H9 (cell line): ENCODE measurements at regions not wholly inside any gene's neighbourhood (a gene's known extent, or its start where the extent isn't known, plus 50 kb on each side); places are given as distances from the start of the nearest gene placed in this dataset.

ENCODE experiments used
- DNase-seq: peaks from one replicate; pipeline ENCODE4 v3.0.0-alpha.2; 2017
- H2AFZ ChIP-seq: one replicate; pipeline ENCODE4 v1.6.1; 2013; ENCODE audit warnings: mild to moderate bottlenecking, low read length, control low read depth, moderate library complexity
- H2AK5ac ChIP-seq: 2 replicates; pipeline ENCODE4 v1.6.1; 2013; ENCODE audit warnings: low read length, control low read depth, mixed read lengths; ENCODE audit not compliant: insufficient read length
- H2BK120ac ChIP-seq: one replicate; pipeline ENCODE4 v1.6.1; 2013; ENCODE audit warnings: low read depth, mild to moderate bottlenecking, low read length, control low read depth, inconsistent platforms; ENCODE audit not compliant: poor library complexity, severe bottlenecking
- H2BK12ac ChIP-seq: 2 replicates; pipeline ENCODE4 v1.6.1; 2013; ENCODE audit warnings: low read length, control low read depth, mixed read lengths, low read depth; ENCODE audit not compliant: insufficient read length
- H2BK15ac ChIP-seq: 2 replicates; pipeline ENCODE4 v1.6.1; 2013; ENCODE audit warnings: low read depth, low read length, control low read depth
- H2BK20ac ChIP-seq: one replicate; pipeline ENCODE4 v1.6.1; 2013; ENCODE audit warnings: low read depth, mild to moderate bottlenecking, low read length, control low read depth, inconsistent platforms; ENCODE audit not compliant: poor library complexity, severe bottlenecking
- H2BK5ac ChIP-seq: 2 replicates; pipeline ENCODE4 v1.6.1; 2013; ENCODE audit warnings: low read length, control low read depth, mixed read lengths; ENCODE audit not compliant: insufficient read length
- H3K14ac ChIP-seq: 2 replicates; pipeline ENCODE4 v1.6.1; 2013; ENCODE audit warnings: low read length, control low read depth; ENCODE audit not compliant: insufficient read depth
- H3K18ac ChIP-seq: 2 replicates; pipeline ENCODE4 v1.6.1; 2013; ENCODE audit warnings: low read depth, mild to moderate bottlenecking, mixed read lengths, low read length, control low read depth; ENCODE audit not compliant: insufficient read length
- H3K23ac ChIP-seq: 2 replicates; pipeline ENCODE4 v1.6.1; 2013; ENCODE audit warnings: low read length, control low read depth, mixed read lengths, low read depth; ENCODE audit not compliant: insufficient read length
- H3K23me2 ChIP-seq: 2 replicates; pipeline ENCODE4 v1.6.1; 2013; ENCODE audit warnings: low read depth, mild to moderate bottlenecking, mixed read lengths, low read length, control low read depth; ENCODE audit not compliant: insufficient read length, poor library complexity, severe bottlenecking
- H3K27ac ChIP-seq: 2 replicates; pipeline ENCODE4 v1.5.1; 2013; ENCODE audit warnings: low read length, control low read depth, mixed read lengths, low read depth; ENCODE audit not compliant: insufficient read length
- H3K27me3 ChIP-seq: 2 replicates; pipeline ENCODE4 v1.6.1; 2013; ENCODE audit warnings: low read length, control low read depth, inconsistent platforms; ENCODE audit not compliant: insufficient read depth
- H3K4ac ChIP-seq: 2 replicates; pipeline ENCODE4 v1.6.1; 2013; ENCODE audit warnings: low read depth, mild to moderate bottlenecking, control low read depth, inconsistent platforms, low read length, moderate library complexity
- H3K4me1 ChIP-seq: 2 replicates; pipeline ENCODE4 v1.6.1; 2013; ENCODE audit warnings: low read length, control low read depth, inconsistent platforms; ENCODE audit not compliant: insufficient read depth
- H3K4me2 ChIP-seq: 2 replicates; pipeline ENCODE4 v1.6.1; 2013; ENCODE audit warnings: low read length, control low read depth, mixed read lengths; ENCODE audit not compliant: insufficient read length, insufficient read depth
- H3K56ac ChIP-seq: 2 replicates; pipeline ENCODE4 v1.6.1; 2013; ENCODE audit warnings: low read depth, mild to moderate bottlenecking, mixed read lengths, low read length, control low read depth; ENCODE audit not compliant: insufficient read length
- H3K79me1 ChIP-seq: 2 replicates; pipeline ENCODE4 v1.6.1; 2013; ENCODE audit warnings: low read depth, mild to moderate bottlenecking, moderate library complexity, low read length, control low read depth, inconsistent platforms; ENCODE audit not compliant: insufficient read depth, poor library complexity, severe bottlenecking
- H3K79me2 ChIP-seq: 2 replicates; pipeline ENCODE4 v1.6.1; 2013; ENCODE audit warnings: low read length, control low read depth, inconsistent platforms; ENCODE audit not compliant: insufficient read depth
- H3K9ac ChIP-seq: 2 replicates; pipeline ENCODE4 v1.6.1; 2013; ENCODE audit warnings: low read length, control low read depth, mixed read lengths; ENCODE audit not compliant: insufficient read length; ENCODE audit errors: extremely low read depth
- H3K9me3 ChIP-seq: one replicate; pipeline ENCODE4 v1.6.1; 2013; ENCODE audit warnings: low read depth, low read length, inconsistent platforms; ENCODE audit not compliant: control insufficient read depth
- H3T11ph ChIP-seq: one replicate; pipeline ENCODE4 v1.6.1; 2013; ENCODE audit warnings: mild to moderate bottlenecking, low read length, control low read depth, inconsistent platforms
- H4K20me1 ChIP-seq: one replicate; pipeline ENCODE4 v1.6.1; 2013; ENCODE audit not compliant: control insufficient read depth, insufficient read length, insufficient read depth
- H4K5ac ChIP-seq: 2 replicates; pipeline ENCODE4 v1.6.1; 2013; ENCODE audit warnings: low read depth, mild to moderate bottlenecking, mixed read lengths, low read length, control low read depth; ENCODE audit not compliant: insufficient read length
- H4K8ac ChIP-seq: replicated peaks from 2 replicates; pipeline ENCODE4 v1.6.1; 2013; ENCODE audit warnings: low read length, control low read depth, mixed read lengths, low read depth; ENCODE audit not compliant: insufficient read length
- H4K91ac ChIP-seq: 2 replicates; pipeline ENCODE4 v1.6.1; 2013; ENCODE audit warnings: low read depth, mild to moderate bottlenecking, moderate library complexity, mixed read lengths, low read length, control low read depth; ENCODE audit not compliant: insufficient read length
- H3K27ac Mint-ChIP-seq, 3 experiments: 2 replicates in 2 of 3; 3 replicates in 1 of 3; pipeline ENCODE4 v1.8.0; 2020 to 2021; ENCODE audit warnings: mixed read lengths in 3 of 3, mild to moderate bottlenecking in 1 of 3, moderate library complexity in 1 of 3
- H3K27me3 Mint-ChIP-seq: 2 replicates; pipeline ENCODE4 v1.8.0; 2021; ENCODE audit warnings: low read depth, mild to moderate bottlenecking, moderate library complexity, mixed read lengths
- H3K36me3 Mint-ChIP-seq, 3 experiments: 2 replicates in 2 of 3; 3 replicates in 1 of 3; pipeline ENCODE4 v1.8.0; 2020 to 2021; ENCODE audit warnings: low read depth in 3 of 3, mixed read lengths in 3 of 3; ENCODE audit not compliant: insufficient read depth in 1 of 3
- H3K4me1 Mint-ChIP-seq, 2 experiments: 2 replicates each; pipeline ENCODE4 v1.8.0; 2020; ENCODE audit warnings: mixed read lengths in 2 of 2
- H3K4me3 Mint-ChIP-seq, 2 experiments: 2 replicates in 1 of 2; 3 replicates in 1 of 2; pipeline ENCODE4 v1.8.0; 2020 to 2021; ENCODE audit warnings: mild to moderate bottlenecking in 2 of 2, mixed read lengths in 2 of 2, moderate library complexity in 1 of 2
- H3K9me3 Mint-ChIP-seq, 2 experiments: 2 replicates in 1 of 2; 3 replicates in 1 of 2; pipeline ENCODE4 v1.8.0; 2020; ENCODE audit warnings: mild to moderate bottlenecking in 2 of 2, mixed read lengths in 2 of 2, moderate library complexity in 1 of 2
- CTCF ChIP-seq: fragments of 200-600 bp; sonication (generic); conservative IDR thresholded peaks from 3 replicates; pipeline ENCODE4 v1.8.0; 2021; ENCODE audit warnings: antibody characterized with exemption, mild to moderate bottlenecking

GRCh38 chr13:68597641-68598040, 1367.5 kb upstream of the PCDH9 start:
- H3K27me3 Mint-ChIP-seq: no peaks in the 10 kb centered on the region
- Histone ChIP-seq H2BK12ac (no peak overlapping the region), H4K8ac (no peak overlapping the region), H3K18ac (no peak overlapping the region), H2BK15ac (no peak overlapping the region), H4K91ac (no peak overlapping the region), H4K20me1 (no peaks in the 10 kb centered on the region), H3K9me3 (no peaks in the 10 kb centered on the region), H3K23me2 (no peaks in the 10 kb centered on the region), H3K79me1 (no peaks in the 10 kb centered on the region), H3K4me1 (no peaks in the 10 kb centered on the region), H3K56ac (no peak overlapping the region), H3K4me2 (no peak overlapping the region), H3K9ac (no peak overlapping the region), H3K23ac (no peak overlapping the region), H2BK5ac (no peak overlapping the region), H3K79me2 (no peaks in the 10 kb centered on the region), H3K4ac (no peak overlapping the region), H2AFZ (no peak overlapping the region), H3K27ac (no peak overlapping the region), H2AK5ac (no peak overlapping the region), H3T11ph (no peak overlapping the region), H3K14ac (no peak overlapping the region), H2BK120ac (no peak overlapping the region), H4K5ac (no peak overlapping the region), H3K27me3 (no peaks in the 10 kb centered on the region), H2BK20ac (no peak overlapping the region)
- no peaks in the 10 kb centered on the region for H3K4me1 Mint-ChIP-seq
- TF ChIP-seq CTCF: no peak
- no peak overlapping the region for H3K27ac Mint-ChIP-seq
- no peaks in the 10 kb centered on the region for H3K9me3 Mint-ChIP-seq
- H3K4me3 Mint-ChIP-seq: no peak overlapping the region
- no peak for DNase-seq
- H3K36me3 Mint-ChIP-seq: no peaks in the 10 kb centered on the region
